Lung (tissue), 11 donors: ENCODE measurements at regions not wholly inside any gene's neighbourhood (a gene's known extent, or its start where the extent isn't known, plus 50 kb on each side); places are given as distances from the start of the nearest gene placed in this dataset.
A peak's percentile ranks its signal among the peaks of the same experiment; 100 is the strongest.

Source experiments
- ATAC-seq: fragments of 200-7000 bp; cut with Tn5 transposase; one replicate; pipeline ENCODE4 v1.9.1; 2020; ENCODE audit warnings: moderate number of reproducible peaks; ENCODE audit not compliant: insufficient read depth, low FRiP score
- DNase-seq, 3 donors: peaks; one replicate each; pipeline ENCODE4 v3.0.0-alpha.2; 2013 to 2017
- H3K27ac ChIP-seq, 2 donors: one replicate each; pipeline ENCODE4 v1.5.1; 2013; ENCODE audit warnings: mild to moderate bottlenecking in 2 of 2, moderate library complexity in 2 of 2, control low read depth in 1 of 2, inconsistent platforms in 1 of 2, low read depth in 1 of 2, low read length in 1 of 2
- H3K27me3 ChIP-seq, 3 donors: one replicate each; pipeline ENCODE4 v1.5.1; 2013; ENCODE audit warnings: low read length in 2 of 3; ENCODE audit not compliant: control insufficient read depth in 3 of 3, insufficient read depth in 3 of 3
- H3K36me3 ChIP-seq, 4 donors: one replicate each; pipeline ENCODE4 v1.5.1; 2013; ENCODE audit warnings: low read length in 4 of 4, mild to moderate bottlenecking in 1 of 4, moderate library complexity in 1 of 4; ENCODE audit not compliant: control insufficient read depth in 4 of 4, insufficient read depth in 4 of 4
- H3K4me1 ChIP-seq, 5 donors: one replicate each; pipeline ENCODE4 v1.5.1; 2013; ENCODE audit warnings: low read length in 5 of 5, mild to moderate bottlenecking in 2 of 5, moderate library complexity in 1 of 5; ENCODE audit not compliant: control insufficient read depth in 5 of 5, insufficient read depth in 5 of 5
- H3K4me3 ChIP-seq: one replicate; pipeline ENCODE4 v1.5.1; 2013; ENCODE audit warnings: mild to moderate bottlenecking, control low read depth, moderate library complexity
- H3K9ac ChIP-seq, 2 donors: one replicate each; pipeline ENCODE4 v1.5.1; 2013; ENCODE audit warnings: low read length in 2 of 2, control low read depth in 1 of 2; ENCODE audit not compliant: insufficient read depth in 1 of 2
- H3K9me3 ChIP-seq, 4 donors: one replicate each; pipeline ENCODE4 v1.5.1; 2013; ENCODE audit warnings: low read length in 3 of 4, mild to moderate bottlenecking in 1 of 4, moderate library complexity in 1 of 4; ENCODE audit not compliant: control insufficient read depth in 4 of 4, insufficient read depth in 3 of 4
- WGBS, 2 donors: extraction: QIAGEN DNeasy Blood & Tissue Kit; methylation state at CpG; one replicate each; pipeline ENCODE4 v1.1.7; 2013; 5-methylcytosine and 5-hydroxymethylcytosine counted together
- TF ChIP-seq, protein P1 (sequence below): IDR thresholded peaks from 2 replicates; pipeline ENCODE4 v1.5.1; 2012; ENCODE audit warnings: mild to moderate bottlenecking; ENCODE audit errors: control extremely low read depth, extremely low read depth
- donor health status: control.
- donor health status: control.
- donor health status: Bipolar disorder and iron deficiency.
- donor health status: healthy.
- donor health status: DM: yes; HTN: yes; CAD: no.

DNA sequence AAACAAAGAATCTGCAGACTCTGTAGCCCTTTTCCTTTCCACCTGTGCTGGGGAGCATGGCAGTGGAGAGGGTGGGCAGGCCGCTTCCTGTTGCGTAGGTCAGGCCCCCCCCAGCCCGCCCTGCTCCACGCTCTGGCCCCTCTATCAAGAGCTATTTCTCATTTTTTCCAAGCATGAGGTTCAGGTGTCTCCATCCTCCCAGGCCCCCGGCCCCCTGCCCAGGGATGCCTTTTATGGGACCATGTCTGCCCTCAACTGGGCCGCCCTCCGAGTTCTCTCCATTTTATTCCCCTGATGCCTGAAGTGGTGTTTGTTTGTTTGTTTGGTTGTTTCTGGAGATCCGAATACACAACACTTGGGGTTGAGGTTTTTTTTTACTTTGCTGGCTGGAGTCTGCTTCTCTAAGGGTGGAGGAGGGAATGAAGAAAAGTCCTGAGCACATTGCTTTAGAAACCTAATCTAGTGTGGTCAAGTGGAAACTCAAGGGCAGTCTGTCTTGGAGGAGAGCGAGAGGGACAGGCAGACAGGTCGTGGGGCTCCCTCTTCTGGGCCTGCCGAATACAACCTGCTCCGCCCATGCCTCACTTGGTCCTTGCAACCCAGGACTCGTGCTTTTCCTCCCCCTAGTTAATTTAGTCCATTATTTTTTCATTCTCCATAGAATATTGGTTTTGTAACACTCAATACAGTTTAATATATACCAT lies 176.5 kb upstream of the LYSMD4 start:
- no peak overlapping the region for H3K4me3 ChIP-seq
- H3K9ac ChIP-seq = no peak overlapping the region
- peaks cover 0 to 2% (median 0%) of the 10 kb centered on the region in 4 donors for H3K9me3 ChIP-seq
- TF ChIP-seq, protein P1, sequence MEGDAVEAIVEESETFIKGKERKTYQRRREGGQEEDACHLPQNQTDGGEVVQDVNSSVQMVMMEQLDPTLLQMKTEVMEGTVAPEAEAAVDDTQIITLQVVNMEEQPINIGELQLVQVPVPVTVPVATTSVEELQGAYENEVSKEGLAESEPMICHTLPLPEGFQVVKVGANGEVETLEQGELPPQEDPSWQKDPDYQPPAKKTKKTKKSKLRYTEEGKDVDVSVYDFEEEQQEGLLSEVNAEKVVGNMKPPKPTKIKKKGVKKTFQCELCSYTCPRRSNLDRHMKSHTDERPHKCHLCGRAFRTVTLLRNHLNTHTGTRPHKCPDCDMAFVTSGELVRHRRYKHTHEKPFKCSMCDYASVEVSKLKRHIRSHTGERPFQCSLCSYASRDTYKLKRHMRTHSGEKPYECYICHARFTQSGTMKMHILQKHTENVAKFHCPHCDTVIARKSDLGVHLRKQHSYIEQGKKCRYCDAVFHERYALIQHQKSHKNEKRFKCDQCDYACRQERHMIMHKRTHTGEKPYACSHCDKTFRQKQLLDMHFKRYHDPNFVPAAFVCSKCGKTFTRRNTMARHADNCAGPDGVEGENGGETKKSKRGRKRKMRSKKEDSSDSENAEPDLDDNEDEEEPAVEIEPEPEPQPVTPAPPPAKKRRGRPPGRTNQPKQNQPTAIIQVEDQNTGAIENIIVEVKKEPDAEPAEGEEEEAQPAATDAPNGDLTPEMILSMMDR = no peak
- 74 to 80% methylated on average over 13 of the region's 13 CpGs for WGBS, 2 donors
- no peaks in the 10 kb centered on the region for H3K36me3 ChIP-seq
- DNase-seq (peak in 2 of 3 donors; percentile 25 to 50), ATAC-seq (no peak)
- H3K27me3 ChIP-seq = no peaks in the 10 kb centered on the region
- H3K4me1 ChIP-seq = peaks cover 0 to 3% (median 0%) of the 10 kb centered on the region in 5 donors
- H3K27ac ChIP-seq = no peak overlapping the region

DNA sequence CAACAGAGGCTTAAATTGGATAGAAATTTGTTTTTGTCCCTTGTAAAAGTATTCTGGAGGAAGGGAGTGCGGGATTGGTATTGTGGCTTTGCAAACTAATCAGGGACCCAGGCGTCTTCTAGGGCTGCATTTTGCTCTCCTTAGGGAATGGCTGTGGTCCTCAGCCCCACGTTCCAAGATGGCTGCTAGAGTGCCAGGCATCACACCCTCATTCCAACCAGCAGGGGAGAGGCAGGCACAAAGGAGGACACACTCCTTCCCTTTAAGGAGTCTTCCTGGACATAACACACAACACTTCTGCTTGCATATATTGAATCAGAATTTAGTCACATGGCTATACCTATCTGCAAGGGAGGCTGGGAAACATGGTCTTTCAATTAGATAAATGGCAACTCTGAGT lies 174.5 kb upstream of the LYSMD4 start:
- DNase-seq (no peak), ATAC-seq (no peak)
- no peak overlapping the region for H3K4me3 ChIP-seq
- peaks cover 0 to 3% (median 0%) of the 10 kb centered on the region in 5 donors for H3K4me1 ChIP-seq
- WGBS, 2 donors = 88 to 92% methylated on average over 3 of the region's 3 CpGs
- H3K27ac ChIP-seq = no peak overlapping the region
- no peaks in the 10 kb centered on the region for H3K27me3 ChIP-seq
- H3K9me3 ChIP-seq = peaks cover 0 to 2% (median 0%) of the 10 kb centered on the region in 4 donors
- H3K9ac ChIP-seq = no peak overlapping the region
- TF ChIP-seq, protein P1 = no peak
- H3K36me3 ChIP-seq = no peaks in the 10 kb centered on the region

DNA sequence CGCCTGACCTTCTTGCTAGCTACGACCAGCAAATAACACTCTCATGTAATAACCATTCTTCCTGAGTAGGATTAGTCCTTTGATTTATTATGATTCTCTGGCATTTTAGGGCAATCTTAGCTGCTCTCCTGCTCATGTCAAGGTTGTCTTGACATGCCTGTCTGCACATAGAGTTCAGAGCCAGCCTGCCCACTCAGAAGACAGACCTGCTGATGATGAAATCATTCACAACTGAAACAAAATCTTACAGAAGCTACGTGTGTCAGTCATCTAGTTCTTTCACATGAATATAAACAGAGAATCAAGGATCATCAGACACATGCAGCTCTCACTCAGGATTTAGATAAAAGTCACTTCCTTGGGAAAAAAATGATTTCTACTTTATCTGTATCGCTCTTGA lies 173.6 kb upstream of the LYSMD4 start:
- DNase-seq (no peak), ATAC-seq (no peak)
- TF ChIP-seq, protein P1 = no peak
- WGBS, 2 donors = 88 to 90% methylated on average over 4 of the region's 4 CpGs
- H3K27ac ChIP-seq = no peak overlapping the region
- H3K4me3 ChIP-seq = no peak overlapping the region
- H3K36me3 ChIP-seq = no peaks in the 10 kb centered on the region
- no peaks in the 10 kb centered on the region for H3K27me3 ChIP-seq
- H3K9me3 ChIP-seq = peaks cover 0 to 2% (median 0%) of the 10 kb centered on the region in 4 donors
- H3K4me1 ChIP-seq = peaks cover 0 to 3% (median 0%) of the 10 kb centered on the region in 5 donors
- no peak overlapping the region for H3K9ac ChIP-seq
